A549 (cell line): ENCODE measurements at regions not wholly inside any gene's neighbourhood (a gene's known extent, or its start where the extent isn't known, plus 50 kb on each side); places are given as distances from the start of the nearest gene placed in this dataset.
"Not testable (repeated sequence)": the region's sequence is repeated elsewhere in the genome, so short reads cannot be mapped to it uniquely, and the experiment has no call there.

ENCODE experiments used
- BHLHE40 ChIP-seq: IDR thresholded peaks from 2 replicates; pipeline ENCODE4 v1.6.1; 2012; ENCODE audit warnings: low read depth, low read length, inconsistent platforms
- EHMT2 ChIP-seq: fragments of 200-600 bp; sonication (generic); IDR thresholded peaks from 2 replicates; pipeline ENCODE4 v1.6.1; 2016; ENCODE audit warnings: antibody characterized with exemption, low read depth, mild to moderate bottlenecking, moderate library complexity
- ESRRA ChIP-seq: fragments of 150-350 bp; IDR thresholded peaks from 2 replicates; pipeline ENCODE4 v1.6.1; 2014; ENCODE audit warnings: mild to moderate bottlenecking, low read length, borderline replicate concordance
- FOSL2 ChIP-seq, 2 experiments: fragments of 450-650 bp in 1 of 2; fragments of >200 bp in 1 of 2; sonication (Bioruptor Twin) in 1 of 2; formaldehyde crosslinking; IDR thresholded peaks; 2 replicates each; pipeline versions ENCODE4 v1.5.0 to v1.6.1; 2016 to 2020; ENCODE audit warnings: mild to moderate bottlenecking in 1 of 2, moderate library complexity in 1 of 2
- HOXA7 ChIP-seq: fragments of 250-450 bp; sonication (Bioruptor Pico); IDR thresholded peaks from 2 replicates; pipeline ENCODE4 v1.5.0; 2020; ENCODE audit warnings: mild to moderate bottlenecking, moderate library complexity
- KDM1A ChIP-seq: fragments of 200-600 bp; sonication (generic); IDR thresholded peaks from 2 replicates; pipeline ENCODE4 v1.6.1; 2016; ENCODE audit warnings: low read depth, mild to moderate bottlenecking
- MAFK ChIP-seq: fragments of 450-650 bp; IDR thresholded peaks from 2 replicates; pipeline ENCODE4 v1.6.1; 2014; ENCODE audit not compliant: partially characterized antibody
- MYC ChIP-seq: IDR thresholded peaks from 2 replicates; pipeline ENCODE4 v1.6.1; 2012; ENCODE audit warnings: mild to moderate bottlenecking, inconsistent platforms, low read length, improper control_type of control experiment, borderline replicate concordance
- POLR2A ChIP-seq: IDR thresholded peaks from 2 replicates; pipeline ENCODE4 v1.6.1; 2012; ENCODE audit warnings: mild to moderate bottlenecking, low read length
- RCOR1 ChIP-seq: fragments of 150-350 bp; IDR thresholded peaks from 2 replicates; pipeline ENCODE4 v1.6.1; 2014; ENCODE audit warnings: antibody characterized with exemption, low read length, low read depth
- TF ChIP-seq, protein P1 (sequence below): fragments of >200 bp; sonication (Bioruptor Twin); formaldehyde crosslinking; IDR thresholded peaks from 3 replicates; pipeline ENCODE4 v1.5.1; 2016
- TF ChIP-seq, protein P2 (sequence below): fragments of 200-600 bp; sonication (generic); IDR thresholded peaks from 2 replicates; pipeline ENCODE4 v1.6.1; 2016; ENCODE audit warnings: antibody characterized with exemption, mild to moderate bottlenecking, moderate library complexity
- TF ChIP-seq, protein P3 (sequence below): IDR thresholded peaks from 2 replicates; pipeline ENCODE4 v1.6.1; 2012

DNA sequence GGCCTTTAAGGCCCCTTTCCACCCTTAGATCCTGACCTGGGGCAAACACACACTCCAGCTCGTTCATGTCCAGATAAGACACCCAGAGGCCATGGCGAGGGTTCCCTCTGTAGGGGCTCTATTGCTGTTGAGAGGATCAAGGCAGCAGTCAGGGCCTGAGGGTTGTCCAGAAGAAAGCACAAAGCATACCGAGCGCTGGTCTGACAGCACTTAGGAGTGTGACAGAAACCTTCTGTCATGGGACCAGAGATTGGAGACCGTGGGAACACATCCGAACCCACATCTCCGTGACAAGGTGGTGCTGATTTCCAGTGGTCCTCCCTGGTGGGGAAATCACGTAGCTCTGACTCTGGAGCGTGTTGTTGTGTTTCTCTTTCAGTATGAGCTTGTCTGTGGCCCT lies 69.8 kb upstream of the ALDH3B2 start:
- TF ChIP-seq, protein P1, sequence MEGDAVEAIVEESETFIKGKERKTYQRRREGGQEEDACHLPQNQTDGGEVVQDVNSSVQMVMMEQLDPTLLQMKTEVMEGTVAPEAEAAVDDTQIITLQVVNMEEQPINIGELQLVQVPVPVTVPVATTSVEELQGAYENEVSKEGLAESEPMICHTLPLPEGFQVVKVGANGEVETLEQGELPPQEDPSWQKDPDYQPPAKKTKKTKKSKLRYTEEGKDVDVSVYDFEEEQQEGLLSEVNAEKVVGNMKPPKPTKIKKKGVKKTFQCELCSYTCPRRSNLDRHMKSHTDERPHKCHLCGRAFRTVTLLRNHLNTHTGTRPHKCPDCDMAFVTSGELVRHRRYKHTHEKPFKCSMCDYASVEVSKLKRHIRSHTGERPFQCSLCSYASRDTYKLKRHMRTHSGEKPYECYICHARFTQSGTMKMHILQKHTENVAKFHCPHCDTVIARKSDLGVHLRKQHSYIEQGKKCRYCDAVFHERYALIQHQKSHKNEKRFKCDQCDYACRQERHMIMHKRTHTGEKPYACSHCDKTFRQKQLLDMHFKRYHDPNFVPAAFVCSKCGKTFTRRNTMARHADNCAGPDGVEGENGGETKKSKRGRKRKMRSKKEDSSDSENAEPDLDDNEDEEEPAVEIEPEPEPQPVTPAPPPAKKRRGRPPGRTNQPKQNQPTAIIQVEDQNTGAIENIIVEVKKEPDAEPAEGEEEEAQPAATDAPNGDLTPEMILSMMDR: not testable (repeated sequence)
- TF ChIP-seq POLR2A; EHMT2; RCOR1; MYC; BHLHE40; ESRRA; MAFK; FOSL2 (IDR thresholded peaks at IDR 0.05); FOSL2 (CRISPR knock-in tag; IDR thresholded peaks at IDR 0.05); KDM1A; HOXA7 (CRISPR knock-in tag): not testable (repeated sequence)
- TF ChIP-seq, protein P2, sequence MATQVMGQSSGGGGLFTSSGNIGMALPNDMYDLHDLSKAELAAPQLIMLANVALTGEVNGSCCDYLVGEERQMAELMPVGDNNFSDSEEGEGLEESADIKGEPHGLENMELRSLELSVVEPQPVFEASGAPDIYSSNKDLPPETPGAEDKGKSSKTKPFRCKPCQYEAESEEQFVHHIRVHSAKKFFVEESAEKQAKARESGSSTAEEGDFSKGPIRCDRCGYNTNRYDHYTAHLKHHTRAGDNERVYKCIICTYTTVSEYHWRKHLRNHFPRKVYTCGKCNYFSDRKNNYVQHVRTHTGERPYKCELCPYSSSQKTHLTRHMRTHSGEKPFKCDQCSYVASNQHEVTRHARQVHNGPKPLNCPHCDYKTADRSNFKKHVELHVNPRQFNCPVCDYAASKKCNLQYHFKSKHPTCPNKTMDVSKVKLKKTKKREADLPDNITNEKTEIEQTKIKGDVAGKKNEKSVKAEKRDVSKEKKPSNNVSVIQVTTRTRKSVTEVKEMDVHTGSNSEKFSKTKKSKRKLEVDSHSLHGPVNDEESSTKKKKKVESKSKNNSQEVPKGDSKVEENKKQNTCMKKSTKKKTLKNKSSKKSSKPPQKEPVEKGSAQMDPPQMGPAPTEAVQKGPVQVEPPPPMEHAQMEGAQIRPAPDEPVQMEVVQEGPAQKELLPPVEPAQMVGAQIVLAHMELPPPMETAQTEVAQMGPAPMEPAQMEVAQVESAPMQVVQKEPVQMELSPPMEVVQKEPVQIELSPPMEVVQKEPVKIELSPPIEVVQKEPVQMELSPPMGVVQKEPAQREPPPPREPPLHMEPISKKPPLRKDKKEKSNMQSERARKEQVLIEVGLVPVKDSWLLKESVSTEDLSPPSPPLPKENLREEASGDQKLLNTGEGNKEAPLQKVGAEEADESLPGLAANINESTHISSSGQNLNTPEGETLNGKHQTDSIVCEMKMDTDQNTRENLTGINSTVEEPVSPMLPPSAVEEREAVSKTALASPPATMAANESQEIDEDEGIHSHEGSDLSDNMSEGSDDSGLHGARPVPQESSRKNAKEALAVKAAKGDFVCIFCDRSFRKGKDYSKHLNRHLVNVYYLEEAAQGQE: not testable (repeated sequence)
- TF ChIP-seq, protein P3, sequence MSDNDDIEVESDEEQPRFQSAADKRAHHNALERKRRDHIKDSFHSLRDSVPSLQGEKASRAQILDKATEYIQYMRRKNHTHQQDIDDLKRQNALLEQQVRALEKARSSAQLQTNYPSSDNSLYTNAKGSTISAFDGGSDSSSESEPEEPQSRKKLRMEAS: not testable (repeated sequence)
